K562 (cell line): ENCODE measurements at regions not wholly inside any gene's neighbourhood (a gene's known extent, or its start where the extent isn't known, plus 50 kb on each side); places are given as distances from the start of the nearest gene placed in this dataset.

Experiments used
- ATAC-seq: fragments of 200-7000 bp; cut with Tn5 transposase; 3 replicates; pipeline ENCODE4 v1.9.1; 2020; ENCODE audit warnings: moderate library complexity
- BruUV-seq: library from RNA; stranded (reverse); fragments of 400-500 nt; replicated peaks from 2 replicates; lab custom pipeline; 2021; lab: Mats Ljungman, UMichigan
- CTCF ChIA-PET: fragments of 300-600 bp; formaldehyde crosslinking; extraction: SDS; loops from one replicate; lab custom pipeline; 2021; ENCODE audit warnings: low intra/inter-chr PET ratio; lab: Yijun Ruan, JAX
- POLR2A ChIA-PET: fragments of 300-600, 350-650 bp; sonication (Branson Sonifier 250); formaldehyde crosslinking; extraction: SDS; loops from one replicate; lab custom pipeline; 2021; ENCODE audit warnings: antibody characterized with exemption, inconsistent platforms; lab: Yijun Ruan, JAX
- DNase-seq, 4 experiments: peaks; one replicate each; pipeline versions ENCODE4 v3.0.0 to v3.0.0-alpha.2; 2011 to 2018; ENCODE audit warnings: low spot score in 3 of 4, mixed read lengths in 3 of 4; ENCODE audit errors: extremely low read depth in 1 of 4
- FAIRE-seq: peaks from 2 replicates; lab custom pipeline; 2011; peaks lifted over from hg19 to GRCh38; lab: Jason Lieb, UNC
- H2AFZ ChIP-seq: 2 replicates; pipeline ENCODE4 v1.6.0; 2011; ENCODE audit warnings: low read depth, low read length, control low read depth, inconsistent platforms
- H3K27ac ChIP-seq: fragments of 200-600 bp; 3 replicates; pipeline ENCODE4 v1.8.0; 2011; ENCODE audit warnings: low read depth, mild to moderate bottlenecking, control low read depth, inconsistent platforms, low read length, moderate library complexity, mixed read lengths; ENCODE audit errors: extremely low read depth
- H3K27me3 ChIP-seq, 2 experiments: fragments of 300-600 bp in 1 of 2; 2 replicates in 1 of 2; 3 replicates in 1 of 2; pipeline versions ENCODE4 v1.6.0 to v1.8.0; 2011; ENCODE audit warnings: inconsistent platforms in 2 of 2, low read length in 2 of 2, mild to moderate bottlenecking in 1 of 2, mixed read lengths in 1 of 2, moderate library complexity in 1 of 2; ENCODE audit not compliant: control insufficient read depth in 2 of 2, insufficient read depth in 2 of 2
- H3K36me3 ChIP-seq: fragments of 300-600 bp; 3 replicates; pipeline ENCODE4 v1.8.0; 2011; ENCODE audit warnings: mild to moderate bottlenecking, low read length, inconsistent platforms; ENCODE audit not compliant: control insufficient read depth, insufficient read depth
- H3K4me1 ChIP-seq, 2 experiments: fragments of 200-600 bp in 1 of 2; replicated peaks in 1 of 2; 2 replicates in 1 of 2; 3 replicates in 1 of 2; pipeline versions ENCODE4 v1.5.1 to v1.8.0; 2011; ENCODE audit warnings: inconsistent platforms in 2 of 2, low read length in 2 of 2, mild to moderate bottlenecking in 1 of 2, mixed read lengths in 1 of 2, moderate library complexity in 1 of 2; ENCODE audit not compliant: control insufficient read depth in 2 of 2, insufficient read depth in 2 of 2
- H3K4me2 ChIP-seq: 2 replicates; pipeline ENCODE4 v1.6.1; 2011; ENCODE audit warnings: low read length, control low read depth, inconsistent platforms, mixed read lengths; ENCODE audit not compliant: insufficient read depth
- H3K4me3 ChIP-seq: fragments of 200-600 bp; sonication (generic), shearing (Covaris generic); 2 replicates; pipeline ENCODE4 v1.5.1; 2016; ENCODE audit warnings: control low read depth, inconsistent platforms
- H3K79me2 ChIP-seq: fragments of 200-600 bp; 3 replicates; pipeline ENCODE4 v1.8.0; 2011; ENCODE audit warnings: low read length, inconsistent platforms; ENCODE audit not compliant: control insufficient read depth, insufficient read depth
- H3K9ac ChIP-seq, 2 experiments: 2 replicates each; pipeline versions ENCODE4 v1.6.0 to v1.6.1; 2011; ENCODE audit warnings: low read depth in 2 of 2, low read length in 2 of 2, control low read depth in 1 of 2, inconsistent platforms in 1 of 2, mild to moderate bottlenecking in 1 of 2, mixed read lengths in 1 of 2; ENCODE audit not compliant: insufficient read depth in 1 of 2
- H3K9me1 ChIP-seq: one replicate; pipeline ENCODE4 v1.6.0; 2011; ENCODE audit warnings: inconsistent platforms, mild to moderate bottlenecking, low read length, moderate library complexity; ENCODE audit not compliant: control insufficient read depth, insufficient read depth
- H3K9me3 ChIP-seq: replicated peaks from 2 replicates; pipeline ENCODE4 v1.5.1; 2011; ENCODE audit warnings: low read depth, low read length, inconsistent platforms; ENCODE audit not compliant: control insufficient read depth, insufficient read depth
- H4K20me1 ChIP-seq: replicated peaks from 2 replicates; pipeline ENCODE4 v1.6.1; 2011; ENCODE audit warnings: low read length, inconsistent platforms, mixed read lengths; ENCODE audit not compliant: control insufficient read depth, insufficient read depth
- ARHGAP35 ChIP-seq: fragments of 450-650 bp; IDR thresholded peaks from 2 replicates; pipeline ENCODE4 v1.6.1; 2018; ENCODE audit not compliant: partially characterized antibody
- CREB5 ChIP-seq: fragments of 250-450 bp; sonication (Bioruptor Pico); IDR thresholded peaks from 2 replicates; pipeline ENCODE4 v1.5.0; 2020; ENCODE audit warnings: mild to moderate bottlenecking
- MNT ChIP-seq, 2 experiments: fragments of 450-650 bp; conservative IDR thresholded peaks; 2 replicates each; pipeline ENCODE4 v1.6.1; 2017; ENCODE audit warnings: mild to moderate bottlenecking in 2 of 2, moderate library complexity in 2 of 2
- NFIX ChIP-seq: fragments of 250-450 bp; sonication (Bioruptor Pico); IDR thresholded peaks from 2 replicates; pipeline ENCODE4 v1.4.0; 2020; ENCODE audit warnings: low read depth, mild to moderate bottlenecking, moderate library complexity
- RBFOX2 ChIP-seq: fragments of 200-400 bp; formaldehyde crosslinking; IDR thresholded peaks from 2 replicates; pipeline ENCODE4 v1.6.1; 2017; ENCODE audit warnings: low read depth, mild to moderate bottlenecking, low read length, moderate library complexity
- ZBTB17 ChIP-seq: fragments of 450-650 bp; formaldehyde crosslinking; IDR thresholded peaks from 2 replicates; pipeline ENCODE4 v1.4.0; 2020; ENCODE audit warnings: mild to moderate bottlenecking
- ZNF217 ChIP-seq: sonication (generic); formaldehyde crosslinking; IDR thresholded peaks from 2 replicates; pipeline ENCODE4 v1.8.0; 2022; ENCODE audit warnings: mild to moderate bottlenecking, missing genetic modification reagents
- WGBS: fragments of 100-300 bp; shearing (Covaris generic); methylation state at CpG from one replicate; pipeline ENCODE4 v1.1.6; 2016; ENCODE audit warnings: low coverage, mixed read lengths; ENCODE audit not compliant: insufficient coverage; ENCODE audit errors: missing lambda C conversion rate; 5-methylcytosine and 5-hydroxymethylcytosine counted together
- in situ Hi-C: fragments of 300-500 bp; cut with MboI; formaldehyde crosslinking; loops from 4 replicates; pipeline ENCODE4 v1.15.0; 2018; ENCODE audit warnings: inconsistent platforms, mixed read lengths
- intact Hi-C: fragments of 100-400 bp; cut with micrococcal nuclease; formaldehyde crosslinking; loops from 2 replicates; pipeline ENCODE4 v1.14.2; 2022

- no peak for TF ChIP-seq MNT (conservative IDR thresholded peaks at IDR 0.05)
- no peak for TF ChIP-seq CREB5 (CRISPR knock-in tag)
- no peak for TF ChIP-seq NFIX
- no peak for TF ChIP-seq ZNF217
- TF ChIP-seq RBFOX2 = no peak
- no peak for TF ChIP-seq ARHGAP35
These were observed 214.0 kb downstream of the KLF5 start (continued) for GRCh38 chr13:73272831-73273230.

GRCh38 chr13:73268306-73268705 is 209.5 kb downstream of the KLF5 start:
- ATAC-seq (no peak), FAIRE-seq (no peak)
- POLR2A ChIA-PET = no interaction called here
- TF ChIP-seq ZBTB17 (CRISPR knock-in tag) = no peak
- TF ChIP-seq, all 486 proteins: peak for 0
- Histone ChIP-seq H3K4me3 (no peak overlapping the region), H4K20me1 (no peaks in the 10 kb centered on the region), H3K27me3 (no peaks in the 10 kb centered on the region), H2AFZ (no peak overlapping the region), H3K9me3 (no peaks in the 10 kb centered on the region), H3K79me2 (no peaks in the 10 kb centered on the region), H3K4me2 (no peak overlapping the region), H3K9ac (no peak overlapping the region), H3K4me1 (no peaks in the 10 kb centered on the region), H3K36me3 (no peaks in the 10 kb centered on the region), H3K27ac (no peak overlapping the region), H3K9me1 (no peaks in the 10 kb centered on the region)
- 0% methylated on average over 1 of the region's 1 CpG for WGBS
- BruUV-seq = no TSS peak
- in situ Hi-C loops = no loop called here
- intact Hi-C loops = no loop called here
- CTCF ChIA-PET = no interaction called here
- no peak for DNase-seq
